T follicular helper cell (primary cell): ENCODE measurements at regions not wholly inside any gene's neighbourhood (a gene's known extent, or its start where the extent isn't known, plus 50 kb on each side); places are given as distances from the start of the nearest gene placed in this dataset.
"Not testable (repeated sequence)": the region's sequence is repeated elsewhere in the genome, so short reads cannot be mapped to it uniquely, and the experiment has no call there.

Experiments used
- DNase-seq: peaks from one replicate; pipeline ENCODE4 v3.0.0-alpha.2; 2020; ENCODE audit warnings: low read depth

- DNase-seq = no peak
These were observed 86.2 kb downstream of the PRR15 start for GRCh38 chr7:29649876-29650275.

DNA sequence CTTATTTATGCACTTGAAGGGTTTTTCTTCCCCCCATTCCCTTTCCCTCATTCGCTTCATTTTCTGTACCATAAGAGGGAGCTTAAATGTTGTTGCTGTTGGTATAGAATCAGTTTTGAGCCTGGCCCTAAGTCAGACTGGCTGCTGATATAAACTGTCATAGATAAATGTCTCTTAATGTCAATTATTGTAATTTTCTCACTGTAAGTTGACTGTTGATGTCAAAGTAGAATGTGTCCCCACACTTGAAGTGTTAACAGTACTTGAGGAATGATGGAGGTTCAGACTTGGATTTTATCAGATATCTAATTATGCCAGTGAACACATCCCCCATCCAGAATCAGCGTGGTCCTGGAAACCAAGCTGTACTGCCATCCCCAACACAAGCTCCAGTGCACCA lies 87.8 kb downstream of the PRR15 start:
- DNase-seq = no peak

DNA sequence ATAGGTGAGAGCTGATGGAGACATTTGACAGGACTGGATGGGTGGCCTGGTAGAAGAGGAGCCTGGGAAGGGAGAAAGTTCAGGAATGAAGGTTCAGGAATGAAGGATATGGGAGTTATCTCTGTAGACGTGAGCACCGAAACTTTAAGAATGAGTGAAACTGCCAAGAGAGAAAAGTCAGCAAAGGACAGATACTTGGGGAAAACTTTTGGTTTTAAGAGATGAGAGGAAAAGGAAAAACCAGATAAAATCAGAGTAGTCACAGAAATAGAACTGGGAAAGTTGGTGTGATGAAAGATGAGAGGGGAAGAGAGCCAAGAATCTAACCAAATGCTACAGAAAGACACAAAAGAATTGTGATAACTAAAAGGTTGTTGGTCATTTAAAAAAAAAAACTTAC lies 88.9 kb downstream of the PRR15 start:
- DNase-seq = no peak

GRCh38 chr7:29654340-29654739 lies 90.7 kb downstream of the PRR15 start:
- DNase-seq = not testable (repeated sequence)

GRCh38 chr7:29657288-29657687 lies 93.7 kb downstream of the PRR15 start:
- no peak for DNase-seq

- DNase-seq = no peak
These were observed 94.2 kb downstream of the PRR15 start for GRCh38 chr7:29657856-29658255.

DNA sequence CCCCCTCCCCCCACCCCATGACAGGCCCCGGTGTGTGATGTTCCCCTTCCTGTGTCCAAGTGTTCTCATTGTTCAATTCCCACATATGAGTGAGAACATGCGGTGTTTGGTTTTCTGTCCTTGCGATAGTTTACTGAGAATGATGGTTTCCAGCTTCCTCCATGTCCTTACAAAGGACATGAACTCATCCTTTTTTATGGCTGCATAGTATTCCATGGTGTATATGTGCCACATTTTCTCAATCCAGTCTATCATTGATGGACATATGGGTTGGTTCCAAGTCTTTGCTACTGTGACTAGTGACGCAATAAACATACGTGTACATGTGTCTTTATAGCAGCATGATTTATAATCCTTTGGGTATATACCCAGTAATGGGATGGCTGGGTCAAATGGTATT lies 95.6 kb downstream of the PRR15 start:
- DNase-seq = not testable (repeated sequence)

DNA sequence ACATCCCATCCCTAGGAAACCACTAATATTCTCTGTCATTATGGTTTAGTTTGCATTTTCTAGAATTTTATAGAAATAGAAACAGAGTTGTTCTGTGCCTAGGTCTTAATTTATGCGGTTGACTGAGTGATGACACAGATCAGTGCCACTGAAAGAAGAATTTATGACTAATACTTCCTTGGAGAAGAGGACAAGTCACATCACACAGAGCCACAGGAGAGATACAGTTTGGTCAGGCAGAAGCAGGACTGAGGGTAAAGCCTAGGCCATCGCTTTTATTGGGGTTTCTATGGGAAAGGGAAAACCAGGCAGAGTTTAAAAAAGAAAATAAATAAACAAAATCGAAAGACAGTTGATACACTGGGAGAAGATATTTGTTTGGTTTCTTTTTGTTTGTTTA lies 99.3 kb downstream of the PRR15 start:
- DNase-seq = not testable (repeated sequence)

- not testable (repeated sequence) for DNase-seq
These were observed 101.4 kb downstream of the PRR15 start for GRCh38 chr7:29664999-29665398.

DNA sequence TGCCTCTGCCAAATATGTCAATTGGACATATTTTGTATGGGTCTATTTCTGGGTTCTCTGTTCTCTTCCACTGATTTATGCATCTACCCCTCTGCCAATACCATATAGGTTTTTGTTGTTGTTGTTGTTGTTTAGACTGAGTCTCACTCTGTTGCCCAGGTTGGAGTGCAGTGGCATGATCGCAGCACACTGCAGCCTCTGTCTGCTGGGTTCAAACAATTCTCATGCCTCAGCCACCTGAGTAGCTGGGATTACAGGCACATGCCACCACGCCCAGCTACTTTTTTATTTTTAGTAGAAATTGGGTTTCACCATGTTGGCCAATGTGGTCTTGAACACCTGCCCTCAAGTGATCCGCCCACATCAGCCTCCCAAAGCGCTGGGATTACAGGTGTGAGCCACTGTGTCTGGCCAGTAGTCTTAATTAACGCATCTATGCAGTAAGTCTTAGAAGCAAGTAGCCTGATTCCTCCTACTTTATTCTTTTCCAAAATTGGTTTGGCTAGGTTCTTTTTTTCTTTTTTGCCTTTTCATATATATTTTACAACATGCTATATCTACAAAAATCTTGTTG lies 103.5 kb downstream of the PRR15 start:
- DNase-seq = not testable (repeated sequence)

- not testable (repeated sequence) for DNase-seq
These were observed 107.7 kb downstream of the PRR15 start for GRCh38 chr7:29671286-29671685.

- not testable (repeated sequence) for DNase-seq
These were observed 110.0 kb downstream of the PRR15 start for GRCh38 chr7:29673635-29674034.

GRCh38 chr7:29674626-29675025 lies 111.0 kb downstream of the PRR15 start:
- DNase-seq = not testable (repeated sequence)

GRCh38 chr7:29677254-29677653 lies 113.6 kb downstream of the PRR15 start:
- DNase-seq = not testable (repeated sequence)

GRCh38 chr7:29679963-29680362 lies 116.3 kb downstream of the PRR15 start:
- not testable (repeated sequence) for DNase-seq

DNA sequence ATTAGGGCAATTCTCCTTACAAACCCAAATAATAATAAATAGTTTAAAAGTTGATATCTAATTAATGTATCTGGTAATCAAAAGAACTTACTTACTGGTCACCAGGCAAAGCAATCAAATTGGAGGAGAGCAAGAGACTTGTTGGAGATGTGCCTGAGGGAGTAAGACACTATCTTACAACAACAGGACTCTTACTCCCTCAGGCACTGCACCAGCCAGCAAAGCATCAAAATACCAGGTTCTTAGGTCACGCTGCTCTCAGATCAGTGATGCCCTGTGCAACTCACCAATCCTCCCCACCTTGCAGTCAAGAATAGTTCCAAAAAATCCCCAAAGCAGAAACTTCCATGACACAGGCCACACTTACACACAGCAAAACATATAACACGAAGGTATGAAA lies 117.0 kb downstream of the PRR15 start:
- not testable (repeated sequence) for DNase-seq

DNA sequence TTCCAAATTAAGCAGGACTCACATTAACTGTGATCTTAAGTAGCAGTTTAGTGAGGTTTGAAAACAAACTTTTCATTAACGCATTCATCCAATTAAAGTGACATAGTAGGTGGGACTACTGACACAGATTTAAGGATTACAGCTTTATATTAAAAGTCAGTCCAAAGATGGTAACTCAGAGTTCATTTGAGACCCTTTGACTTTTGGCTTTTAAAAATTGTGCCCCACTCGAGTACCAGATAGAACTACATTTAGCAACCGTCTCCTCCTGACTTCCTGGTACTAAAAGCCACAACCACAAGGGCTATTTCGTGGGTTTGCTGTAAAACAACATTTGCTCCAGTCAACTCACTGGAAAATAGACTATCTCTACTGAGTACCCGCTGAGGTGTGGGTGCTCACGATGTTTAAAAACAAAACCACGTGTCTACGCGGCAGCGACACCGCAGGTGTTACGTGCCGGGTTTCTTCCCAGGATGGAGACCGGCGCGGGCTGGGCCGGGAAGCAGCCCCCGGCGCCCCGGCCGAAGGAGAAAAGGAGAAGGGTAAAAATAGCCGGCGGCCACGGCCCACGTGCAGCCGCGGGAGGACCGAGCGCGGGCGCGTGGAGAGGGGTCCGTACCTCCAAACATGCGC lies 120.6 kb downstream of the PRR15 start:
- not testable (repeated sequence) for DNase-seq

GRCh38 chr7:29684787-29685650 lies 121.3 kb upstream of the WIPF3 start:
- DNase-seq = peak; percentile 20

- DNase-seq = not testable (repeated sequence)
These were observed 120.5 kb upstream of the WIPF3 start for GRCh38 chr7:29685651-29686271.

DNA sequence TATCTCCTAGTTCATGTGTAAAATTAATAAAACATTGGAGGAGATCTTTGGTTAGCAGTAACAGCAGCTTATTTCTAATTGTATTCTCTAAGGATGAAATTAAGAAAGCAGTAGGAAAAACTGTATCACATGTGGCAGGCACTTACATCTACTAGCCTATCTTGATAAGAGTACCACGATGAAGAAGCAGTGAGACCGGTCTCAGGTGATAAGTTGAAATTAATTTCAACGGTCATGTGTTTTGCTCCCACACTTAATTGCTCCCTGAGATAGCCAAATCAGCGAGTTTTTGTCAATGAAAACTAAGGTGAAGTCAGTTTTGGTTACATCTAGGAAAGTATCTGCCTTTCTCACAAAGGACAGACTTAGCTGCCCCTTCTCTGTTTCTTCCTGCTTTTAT lies 115.8 kb upstream of the WIPF3 start:
- not testable (repeated sequence) for DNase-seq

- not testable (repeated sequence) for DNase-seq
These were observed 109.9 kb upstream of the WIPF3 start for GRCh38 chr7:29696402-29696801.

GRCh38 chr7:29699723-29700122 lies 106.6 kb upstream of the WIPF3 start:
- not testable (repeated sequence) for DNase-seq
